Superior temporal gyrus (tissue), 1 donor: ENCODE measurements at regions not wholly inside any gene's neighbourhood (a gene's known extent, or its start where the extent isn't known, plus 50 kb on each side); places are given as distances from the start of the nearest gene placed in this dataset.

ENCODE experiments used
- DNase-seq: peaks from one replicate; pipeline ENCODE4 v3.0.0-alpha.2; 2016; ENCODE audit errors: extremely low spot score

- no peak for DNase-seq
Observed at GRCh38 chr6:105494688-105495087, 91.8 kb upstream of the PREP start.

GRCh38 chr6:105493736-105494135 lies 90.9 kb upstream of the PREP start:
- no peak for DNase-seq

- no peak for DNase-seq
Observed at GRCh38 chr6:105492706-105493673, 90.1 kb upstream of the PREP start.

- no peak for DNase-seq
Observed at GRCh38 chr6:105489216-105489530, 86.3 kb upstream of the PREP start.

- DNase-seq: no peak
Observed at GRCh38 chr6:105488516-105489215, 85.8 kb upstream of the PREP start.

GRCh38 chr6:105487040-105487790 lies 84.3 kb upstream of the PREP start:
- no peak for DNase-seq

GRCh38 chr6:105485456-105485855 lies 82.6 kb upstream of the PREP start:
- no peak for DNase-seq

GRCh38 chr6:105484238-105485161 lies 81.6 kb upstream of the PREP start:
- DNase-seq: peak; percentile 88

- no peak for DNase-seq
Observed at GRCh38 chr6:105483492-105483891, 80.6 kb upstream of the PREP start.

GRCh38 chr6:105482921-105483320 lies 80.0 kb upstream of the PREP start:
- DNase-seq: no peak

GRCh38 chr6:105482227-105482844 lies 79.5 kb upstream of the PREP start:
- peak; percentile 9 for DNase-seq

- DNase-seq: no peak
Observed at GRCh38 chr6:105476978-105477377, 74.1 kb upstream of the PREP start.

GRCh38 chr6:105474234-105474633 lies 71.4 kb upstream of the PREP start:
- DNase-seq: peak; percentile 47

GRCh38 chr6:105469946-105470345 lies 67.1 kb upstream of the PREP start:
- no peak for DNase-seq

GRCh38 chr6:105468850-105469249 lies 66.0 kb upstream of the PREP start:
- DNase-seq: no peak

GRCh38 chr6:105460860-105461259 lies 58.0 kb upstream of the PREP start:
- no peak for DNase-seq

- no peak for DNase-seq
Observed at GRCh38 chr6:105459864-105460263, 57.0 kb upstream of the PREP start.

GRCh38 chr6:105459049-105459448 lies 56.2 kb upstream of the PREP start:
- no peak for DNase-seq

GRCh38 chr6:105458551-105458950 lies 55.7 kb upstream of the PREP start:
- DNase-seq: no peak

GRCh38 chr6:105458084-105458483 lies 55.2 kb upstream of the PREP start:
- DNase-seq: no peak

- peak; percentile 70 for DNase-seq
Observed at GRCh38 chr6:105453968-105454367, 51.1 kb upstream of the PREP start.
